ENCODE measurements at regions not wholly inside any gene's neighbourhood (a gene's known extent, or its start where the extent isn't known, plus 50 kb on each side); places are given as distances from the start of the nearest gene placed in this dataset.

DNA sequence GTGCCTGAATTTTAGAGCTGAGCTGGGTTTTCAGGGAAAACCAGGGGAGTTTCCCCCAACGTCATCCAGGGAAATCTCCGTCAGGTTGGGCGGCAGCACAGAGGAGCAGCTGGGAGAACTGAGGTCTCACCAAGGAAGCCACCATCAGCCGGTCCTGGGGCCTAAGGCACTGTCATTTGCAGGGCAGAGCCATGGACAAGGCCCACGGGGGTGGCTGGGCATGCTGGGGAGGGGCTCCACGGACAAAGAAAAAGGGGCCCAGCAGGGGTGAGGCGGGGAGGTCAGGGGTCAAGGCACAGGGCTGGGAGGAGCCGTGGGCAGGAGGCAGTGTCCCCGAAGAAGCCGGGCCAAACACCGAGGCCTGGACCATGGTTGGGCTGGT lies 109.8 kb downstream of the HMX1 start:
- H3K9ac ChIP-seq (ENCODE audit: low read depth in 2 of 2, low read length in 2 of 2) = no peak overlapping the region
- H3K9me3 ChIP-seq = no peaks in the 10 kb centered on the region
- TF ChIP-seq, protein P1, sequence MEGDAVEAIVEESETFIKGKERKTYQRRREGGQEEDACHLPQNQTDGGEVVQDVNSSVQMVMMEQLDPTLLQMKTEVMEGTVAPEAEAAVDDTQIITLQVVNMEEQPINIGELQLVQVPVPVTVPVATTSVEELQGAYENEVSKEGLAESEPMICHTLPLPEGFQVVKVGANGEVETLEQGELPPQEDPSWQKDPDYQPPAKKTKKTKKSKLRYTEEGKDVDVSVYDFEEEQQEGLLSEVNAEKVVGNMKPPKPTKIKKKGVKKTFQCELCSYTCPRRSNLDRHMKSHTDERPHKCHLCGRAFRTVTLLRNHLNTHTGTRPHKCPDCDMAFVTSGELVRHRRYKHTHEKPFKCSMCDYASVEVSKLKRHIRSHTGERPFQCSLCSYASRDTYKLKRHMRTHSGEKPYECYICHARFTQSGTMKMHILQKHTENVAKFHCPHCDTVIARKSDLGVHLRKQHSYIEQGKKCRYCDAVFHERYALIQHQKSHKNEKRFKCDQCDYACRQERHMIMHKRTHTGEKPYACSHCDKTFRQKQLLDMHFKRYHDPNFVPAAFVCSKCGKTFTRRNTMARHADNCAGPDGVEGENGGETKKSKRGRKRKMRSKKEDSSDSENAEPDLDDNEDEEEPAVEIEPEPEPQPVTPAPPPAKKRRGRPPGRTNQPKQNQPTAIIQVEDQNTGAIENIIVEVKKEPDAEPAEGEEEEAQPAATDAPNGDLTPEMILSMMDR (IDR thresholded peaks at IDR 0.05) = no peak
- no peak overlapping the region for H3K27ac ChIP-seq
- no peaks in the 10 kb centered on the region for H3K36me3 ChIP-seq
- H3K4me1 ChIP-seq = no peaks in the 10 kb centered on the region
- H3K27me3 ChIP-seq = no peaks in the 10 kb centered on the region
- DNase-seq = no peak
- no peak overlapping the region for H3K4me3 ChIP-seq
- intact Hi-C loops (cut with DNase I) = no loop called here

DNA sequence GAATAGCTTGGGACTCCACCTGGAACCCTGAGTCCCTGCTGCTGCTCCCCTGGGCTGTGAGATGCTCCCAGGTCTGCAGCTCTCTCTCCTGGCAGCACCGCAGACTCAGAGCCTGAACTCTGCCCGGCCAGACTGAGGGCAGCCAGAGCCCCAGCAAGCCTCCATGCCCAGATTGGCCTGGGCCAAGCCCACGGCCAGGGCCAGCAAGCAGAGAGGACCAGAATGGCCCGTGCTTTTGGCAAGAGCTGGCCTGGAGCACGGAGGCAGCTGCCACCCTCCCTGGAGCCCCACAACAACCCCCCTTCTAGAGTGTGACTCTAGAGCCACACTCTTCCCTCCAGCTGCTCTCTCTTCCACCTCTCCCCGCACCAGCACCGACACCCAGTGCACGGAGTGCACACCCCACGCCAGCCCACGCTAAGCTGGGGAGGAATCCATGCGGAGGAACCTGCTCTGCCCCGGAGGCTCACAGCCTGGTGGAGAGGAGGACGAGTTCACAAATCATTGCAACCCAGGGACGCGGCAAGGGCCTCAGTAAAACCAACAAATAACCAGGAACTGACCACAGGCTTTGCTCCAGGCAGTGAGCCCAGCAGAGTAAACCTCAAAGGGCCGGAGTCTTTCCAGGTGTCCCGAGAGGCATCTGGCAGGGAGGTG lies 110.3 kb downstream of the HMX1 start:
- Histone ChIP-seq H3K4me3 (no peak overlapping the region), H3K4me1 (no peaks in the 10 kb centered on the region), H3K9ac (ENCODE audit: low read depth in 2 of 2, low read length in 2 of 2) (no peak overlapping the region), H3K27me3 (no peaks in the 10 kb centered on the region), H3K9me3 (no peaks in the 10 kb centered on the region), H3K27ac (no peak overlapping the region), H3K36me3 (no peaks in the 10 kb centered on the region)
- TF ChIP-seq, protein P1 (IDR thresholded peaks at IDR 0.05) = no peak
- DNase-seq = no peak
- intact Hi-C loops (cut with DNase I) = no loop called here

DNA sequence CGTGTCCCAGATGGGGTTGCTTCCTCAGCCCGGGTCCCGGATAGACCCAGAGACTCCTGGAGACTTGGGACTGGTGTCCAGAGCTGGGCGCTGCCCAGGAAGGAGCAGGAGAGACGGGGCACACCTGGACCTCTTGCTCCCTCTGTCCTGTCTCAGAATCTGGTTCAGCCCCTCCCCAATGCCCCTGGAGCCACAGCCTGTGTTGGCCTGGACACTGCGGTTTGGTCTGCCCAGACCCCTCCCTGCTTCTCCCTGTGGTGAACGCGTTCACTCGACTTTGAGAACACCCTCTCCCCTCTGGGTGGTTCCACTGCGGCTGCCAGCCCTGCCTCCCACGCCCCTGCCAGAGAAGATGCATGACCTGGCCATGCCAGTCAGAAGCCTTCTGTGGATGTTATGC lies 111.1 kb downstream of the HMX1 start:
- TF ChIP-seq, protein P1 (IDR thresholded peaks at IDR 0.05) = no peak
- Histone ChIP-seq H3K4me3 (no peak overlapping the region), H3K27me3 (no peaks in the 10 kb centered on the region), H3K27ac (no peak overlapping the region), H3K9ac (ENCODE audit: low read depth in 2 of 2, low read length in 2 of 2) (no peak overlapping the region), H3K4me1 (no peaks in the 10 kb centered on the region), H3K9me3 (no peaks in the 10 kb centered on the region), H3K36me3 (no peaks in the 10 kb centered on the region)
- no peak for DNase-seq
- intact Hi-C loops (cut with DNase I) = no loop called here

DNA sequence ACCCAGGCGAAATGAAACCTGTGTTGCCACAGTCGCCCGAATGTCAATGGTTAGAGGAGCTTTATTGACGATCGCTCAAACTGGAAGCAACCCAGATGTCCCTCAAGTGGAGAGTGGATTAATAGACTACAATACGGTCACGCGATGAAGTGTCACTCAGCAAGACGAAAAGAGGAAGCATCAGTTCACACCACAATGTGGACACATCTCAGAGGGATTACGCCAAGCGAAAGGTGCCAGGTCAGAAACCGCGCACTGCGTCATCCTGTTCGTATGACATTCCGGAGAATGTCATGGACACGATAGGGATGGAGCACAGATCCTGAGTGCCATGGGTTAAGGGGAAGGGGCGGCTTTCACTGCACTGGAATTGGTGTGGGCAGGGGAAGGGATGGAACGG lies 111.7 kb downstream of the HMX1 start:
- intact Hi-C loops (cut with DNase I) = no loop called here
- DNase-seq = no peak
- no peaks in the 10 kb centered on the region for H3K36me3 ChIP-seq
- H3K9ac ChIP-seq (ENCODE audit: low read depth in 2 of 2, low read length in 2 of 2) = no peak overlapping the region
- no peaks in the 10 kb centered on the region for H3K27me3 ChIP-seq
- H3K9me3 ChIP-seq = no peaks in the 10 kb centered on the region
- TF ChIP-seq, protein P1 (IDR thresholded peaks at IDR 0.05) = no peak
- no peaks in the 10 kb centered on the region for H3K4me1 ChIP-seq
- no peak overlapping the region for H3K27ac ChIP-seq
- H3K4me3 ChIP-seq = no peak overlapping the region

DNA sequence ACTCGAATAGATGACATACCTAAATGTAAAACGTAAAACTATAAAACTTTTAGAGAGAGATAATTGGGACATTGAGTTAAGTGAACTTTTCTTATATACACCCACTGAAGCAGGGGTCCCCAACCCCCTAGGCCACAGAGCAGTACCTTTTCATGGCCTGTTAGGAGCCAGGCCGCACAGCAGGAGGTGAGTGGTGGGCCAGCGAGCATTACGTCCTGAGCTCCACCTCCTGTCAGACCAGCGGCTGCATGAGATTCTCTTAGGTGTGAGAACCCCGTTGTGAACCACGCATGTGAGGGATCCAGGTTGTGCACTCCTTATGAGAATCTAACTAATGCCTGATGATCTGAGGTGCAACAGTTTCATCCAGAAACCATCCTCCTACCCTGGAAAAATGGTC lies 114.8 kb downstream of the HMX1 start:
- TF ChIP-seq, protein P1 (IDR thresholded peaks at IDR 0.05) = no peak
- Histone ChIP-seq H3K9me3 (no peaks in the 10 kb centered on the region), H3K9ac (ENCODE audit: low read depth in 2 of 2, low read length in 2 of 2) (no peak overlapping the region), H3K27me3 (no peaks in the 10 kb centered on the region), H3K4me1 (no peaks in the 10 kb centered on the region), H3K36me3 (no peaks in the 10 kb centered on the region), H3K27ac (no peak overlapping the region), H3K4me3 (no peak overlapping the region)
- intact Hi-C loops (cut with DNase I) = no loop called here
- DNase-seq = no peak

All from colonic mucosa (tissue), 4 donors.